Endothelial cell of umbilical vein (primary cell): ENCODE measurements at regions not wholly inside any gene's neighbourhood (a gene's known extent, or its start where the extent isn't known, plus 50 kb on each side); places are given as distances from the start of the nearest gene placed in this dataset.

ENCODE experiments used
- BruUV-seq: library from RNA; stranded (reverse); fragments of 400-500 nt; replicated peaks from 2 replicates; lab custom pipeline; 2021; lab: Mats Ljungman, UMichigan
- CTCF ChIA-PET: fragments of 300-600, 350-600 bp; sonication (Branson Sonifier 250); formaldehyde crosslinking; loops from one replicate; lab custom pipeline; 2021; ENCODE audit warnings: antibody characterized with exemption, inconsistent platforms; lab: Charles Lee
- POLR2A ChIA-PET: fragments of 300-600, 350-600 bp; sonication (Branson Sonifier 250); formaldehyde crosslinking; loops from one replicate; lab custom pipeline; 2021; ENCODE audit warnings: antibody characterized with exemption, inconsistent platforms; lab: Charles Lee
- DNase-seq: peaks from one replicate; pipeline ENCODE4 v3.0.0-alpha.2; 2011; ENCODE audit warnings: low read depth, low spot score
- FAIRE-seq: peaks from 2 replicates; lab custom pipeline; 2011; peaks lifted over from hg19 to GRCh38; lab: Jason Lieb, UNC
- H2AFZ ChIP-seq: 2 replicates; pipeline ENCODE4 v1.6.0; 2012; ENCODE audit warnings: low read depth, low read length, control low read depth, inconsistent platforms
- H3K27ac ChIP-seq: 2 replicates; pipeline ENCODE4 v1.5.1; 2011; ENCODE audit warnings: low read depth, mild to moderate bottlenecking, control low read depth, low read length, moderate library complexity; ENCODE audit not compliant: insufficient read depth
- H3K27me3 ChIP-seq, 2 experiments: 2 replicates each; pipeline versions ENCODE4 v1.6.0 to v1.6.1; 2011; ENCODE audit warnings: low read length in 2 of 2, mixed read lengths in 1 of 2; ENCODE audit not compliant: control insufficient read depth in 2 of 2, insufficient read depth in 2 of 2
- H3K36me3 ChIP-seq, 2 experiments: 2 replicates in 1 of 2; 3 replicates in 1 of 2; pipeline ENCODE4 v1.5.1; 2011; ENCODE audit warnings: low read length in 2 of 2, mild to moderate bottlenecking in 1 of 2, moderate library complexity in 1 of 2; ENCODE audit not compliant: control insufficient read depth in 2 of 2, insufficient read depth in 2 of 2; ENCODE audit errors: extremely low read depth in 1 of 2
- H3K4me1 ChIP-seq: 3 replicates; pipeline ENCODE4 v1.5.1; 2011; ENCODE audit warnings: mild to moderate bottlenecking, low read length; ENCODE audit not compliant: control insufficient read depth, insufficient read depth; ENCODE audit errors: extremely low read depth
- H3K4me2 ChIP-seq: 2 replicates; pipeline ENCODE4 v1.6.1; 2011; ENCODE audit warnings: low read length, control low read depth, mixed read lengths; ENCODE audit not compliant: insufficient read depth
- H3K4me3 ChIP-seq, 3 experiments: fragments of 200-600 bp in 1 of 3; sonication (generic), shearing (Covaris generic) in 1 of 3; replicated peaks in 1 of 3; 2 replicates each; pipeline ENCODE4 v1.5.1; 2011 to 2016; ENCODE audit warnings: control low read depth in 3 of 3, low read length in 3 of 3, mild to moderate bottlenecking in 2 of 3, inconsistent platforms in 1 of 3, low read depth in 1 of 3, moderate library complexity in 1 of 3; ENCODE audit not compliant: insufficient read depth in 1 of 3
- H3K79me2 ChIP-seq: 2 replicates; pipeline ENCODE4 v1.6.0; 2012; ENCODE audit warnings: low read length, inconsistent platforms; ENCODE audit not compliant: control insufficient read depth, insufficient read depth
- H3K9ac ChIP-seq: replicated peaks from 2 replicates; pipeline ENCODE3; 2011; ENCODE audit warnings: low read length, control low read depth; ENCODE audit not compliant: insufficient read depth; ENCODE audit errors: extremely low read depth
- H3K9me1 ChIP-seq: replicated peaks from 3 replicates; pipeline ENCODE4 v1.6.0; 2011; ENCODE audit warnings: mild to moderate bottlenecking, low read length; ENCODE audit not compliant: control insufficient read depth, insufficient read depth; ENCODE audit errors: extremely low read depth
- H3K9me3 ChIP-seq: replicated peaks from 2 replicates; pipeline ENCODE4 v1.5.1; 2012; ENCODE audit warnings: low read length, inconsistent platforms; ENCODE audit not compliant: control insufficient read depth, insufficient read depth
- H4K20me1 ChIP-seq: replicated peaks from 2 replicates; pipeline ENCODE3; 2011; ENCODE audit warnings: mild to moderate bottlenecking, low read length; ENCODE audit not compliant: control insufficient read depth, insufficient read depth; ENCODE audit errors: extremely low read depth
- EZH2 ChIP-seq: IDR thresholded peaks from 2 replicates; pipeline ENCODE4 v1.6.1; 2012; ENCODE audit warnings: borderline replicate concordance, low read depth, mild to moderate bottlenecking, moderate library complexity, low read length, inconsistent platforms; ENCODE audit not compliant: severe bottlenecking
- FOS ChIP-seq: IDR thresholded peaks from 2 replicates; pipeline ENCODE4 v1.6.1; 2011; ENCODE audit warnings: mild to moderate bottlenecking, low read length, moderate library complexity, borderline replicate concordance; ENCODE audit not compliant: insufficient read depth
- GATA2 ChIP-seq: IDR thresholded peaks from 2 replicates; pipeline ENCODE4 v1.7.0; 2011; ENCODE audit warnings: low read depth, mild to moderate bottlenecking, moderate library complexity, mixed read lengths, low read length; ENCODE audit not compliant: insufficient read length, insufficient read depth
- MYC ChIP-seq: IDR thresholded peaks from one replicate; pipeline ENCODE4 v1.6.1; 2011; ENCODE audit warnings: mild to moderate bottlenecking, low read depth, low read length
- POLR2AphosphoS5 ChIP-seq: IDR thresholded peaks from 2 replicates; pipeline ENCODE4 v1.6.1; 2012; ENCODE audit warnings: low read depth, mild to moderate bottlenecking, control low read depth, low read length, moderate library complexity; ENCODE audit not compliant: insufficient read depth
- dilution Hi-C: fragments of 300-500 bp; cut with MboI; formaldehyde crosslinking; loops from one replicate; pipeline ENCODE4 v1.15.0; 2019; ENCODE audit warnings: low sequenced_read_pairs; ENCODE audit not compliant: extremely low pct_ligation_motif_present
- intact Hi-C: fragments of 100-400 bp; cut with micrococcal nuclease; formaldehyde crosslinking; loops from one replicate; pipeline ENCODE4 v1.10.0; 2022
- TF ChIP-seq, protein P1 (sequence below), 2 donors: IDR thresholded peaks; 1 replicate in 1 of 2; 2 replicates in 1 of 2; pipeline ENCODE4 v1.5.1; 2011; ENCODE audit warnings: low read length in 2 of 2, mild to moderate bottlenecking in 2 of 2, moderate library complexity in 2 of 2, control low read depth in 1 of 2, inconsistent platforms in 1 of 2, low read depth in 1 of 2; ENCODE audit not compliant: insufficient read depth in 1 of 2; ENCODE audit errors: extremely low read depth in 1 of 2

DNA sequence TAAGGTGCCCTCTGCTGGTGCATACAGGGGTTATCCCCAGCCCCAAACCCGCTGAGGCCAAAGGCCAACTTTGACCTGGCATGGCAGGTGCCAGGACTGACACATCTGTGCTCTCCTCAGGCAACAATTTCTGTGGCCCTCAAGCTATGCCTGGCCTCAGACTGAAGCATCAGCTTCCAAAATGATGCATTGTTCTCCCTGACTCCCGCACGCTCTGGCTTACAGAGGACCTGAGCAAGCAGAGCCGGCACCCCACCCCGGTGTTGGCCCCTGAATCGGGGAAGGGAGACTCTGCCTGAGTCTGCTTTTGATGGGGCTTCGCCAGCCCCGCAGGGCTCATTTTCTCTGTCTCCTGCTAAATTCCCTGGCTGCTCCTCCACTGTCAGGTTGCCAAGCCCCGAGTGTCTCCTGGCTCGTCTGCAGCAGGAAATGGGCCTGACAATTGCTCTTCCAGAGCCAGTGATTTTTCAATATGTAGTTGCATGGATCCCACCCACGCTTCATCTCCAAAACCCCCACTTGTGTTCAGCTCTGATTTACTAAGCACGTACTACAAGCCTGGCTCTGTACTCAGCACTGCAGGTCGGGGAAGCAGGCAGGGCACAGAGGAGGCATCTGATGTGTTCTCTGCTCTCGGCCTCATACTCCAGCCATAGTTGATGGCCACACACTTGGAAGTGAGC lies 126.1 kb downstream of the SLC38A6 start:
- H3K9ac ChIP-seq = no peak overlapping the region
- no peak for FAIRE-seq
- no TSS peak for BruUV-seq
- no peak overlapping the region for H3K4me2 ChIP-seq
- CTCF ChIA-PET = no interaction called here
- no peak overlapping the region for H3K4me3 ChIP-seq
- DNase-seq = no peak
- intact Hi-C loops (no loop called here), dilution Hi-C loops (no loop called here)
- H4K20me1 ChIP-seq = no peaks in the 10 kb centered on the region
- H3K79me2 ChIP-seq = no peaks in the 10 kb centered on the region
- no peaks in the 10 kb centered on the region for H3K9me3 ChIP-seq
- TF ChIP-seq GATA2 = no peak
- no peak for TF ChIP-seq FOS
- TF ChIP-seq, protein P1, sequence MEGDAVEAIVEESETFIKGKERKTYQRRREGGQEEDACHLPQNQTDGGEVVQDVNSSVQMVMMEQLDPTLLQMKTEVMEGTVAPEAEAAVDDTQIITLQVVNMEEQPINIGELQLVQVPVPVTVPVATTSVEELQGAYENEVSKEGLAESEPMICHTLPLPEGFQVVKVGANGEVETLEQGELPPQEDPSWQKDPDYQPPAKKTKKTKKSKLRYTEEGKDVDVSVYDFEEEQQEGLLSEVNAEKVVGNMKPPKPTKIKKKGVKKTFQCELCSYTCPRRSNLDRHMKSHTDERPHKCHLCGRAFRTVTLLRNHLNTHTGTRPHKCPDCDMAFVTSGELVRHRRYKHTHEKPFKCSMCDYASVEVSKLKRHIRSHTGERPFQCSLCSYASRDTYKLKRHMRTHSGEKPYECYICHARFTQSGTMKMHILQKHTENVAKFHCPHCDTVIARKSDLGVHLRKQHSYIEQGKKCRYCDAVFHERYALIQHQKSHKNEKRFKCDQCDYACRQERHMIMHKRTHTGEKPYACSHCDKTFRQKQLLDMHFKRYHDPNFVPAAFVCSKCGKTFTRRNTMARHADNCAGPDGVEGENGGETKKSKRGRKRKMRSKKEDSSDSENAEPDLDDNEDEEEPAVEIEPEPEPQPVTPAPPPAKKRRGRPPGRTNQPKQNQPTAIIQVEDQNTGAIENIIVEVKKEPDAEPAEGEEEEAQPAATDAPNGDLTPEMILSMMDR (IDR thresholded peaks at IDR 0.05; ENCODE audit: extremely low read depth in 1 of 2, insufficient read depth in 1 of 2, low read depth in 1 of 2, low read length in 2 of 2) = no peak
- no peak for TF ChIP-seq EZH2
- TF ChIP-seq POLR2AphosphoS5 = no peak
- TF ChIP-seq MYC = no peak
- POLR2A ChIA-PET = no interaction called here
- no peak overlapping the region for H3K27ac ChIP-seq
- H3K27me3 ChIP-seq = no peaks in the 10 kb centered on the region
- no peaks in the 10 kb centered on the region for H3K36me3 ChIP-seq
- H2AFZ ChIP-seq = no peak overlapping the region
- no peaks in the 10 kb centered on the region for H3K9me1 ChIP-seq
- peaks cover 38% of the 10 kb centered on the region for H3K4me1 ChIP-seq
